Keratinocyte (primary cell): ENCODE measurements at regions not wholly inside any gene's neighbourhood (a gene's known extent, or its start where the extent isn't known, plus 50 kb on each side); places are given as distances from the start of the nearest gene placed in this dataset.

ENCODE experiments used
- DNase-seq: peaks from one replicate; pipeline ENCODE4 v3.0.0-alpha.2; 2011; ENCODE audit warnings: low read depth, missing footprints, low spot score
- FAIRE-seq: peaks from 2 replicates; lab custom pipeline; 2011; peaks lifted over from hg19 to GRCh38; lab: Jason Lieb, UNC
- H2AFZ ChIP-seq: 2 replicates; pipeline ENCODE4 v1.6.0; 2012; ENCODE audit warnings: low read length, control low read depth, inconsistent platforms; ENCODE audit not compliant: control insufficient read depth
- H3K27ac ChIP-seq: 2 replicates; pipeline ENCODE4 v1.5.1; 2011; ENCODE audit warnings: low read length; ENCODE audit not compliant: control insufficient read depth, insufficient read depth
- H3K27me3 ChIP-seq: 3 replicates; pipeline ENCODE4 v1.6.0; 2011; ENCODE audit warnings: low read length; ENCODE audit not compliant: control insufficient read depth, insufficient read depth; ENCODE audit errors: extremely low read depth
- H3K36me3 ChIP-seq, 2 experiments: 2 replicates in 1 of 2; 3 replicates in 1 of 2; pipeline ENCODE4 v1.5.1; 2011; ENCODE audit warnings: low read length in 2 of 2, mild to moderate bottlenecking in 1 of 2; ENCODE audit not compliant: control insufficient read depth in 2 of 2, insufficient read depth in 2 of 2; ENCODE audit errors: extremely low read depth in 1 of 2
- H3K4me1 ChIP-seq: 3 replicates; pipeline ENCODE4 v1.5.1; 2011; ENCODE audit warnings: low read length; ENCODE audit not compliant: control insufficient read depth, insufficient read depth; ENCODE audit errors: extremely low read depth
- H3K4me2 ChIP-seq: 3 replicates; pipeline ENCODE4 v1.6.0; 2011; ENCODE audit warnings: low read depth, low read length; ENCODE audit not compliant: control insufficient read depth, insufficient read depth; ENCODE audit errors: extremely low read depth
- H3K4me3 ChIP-seq, 3 experiments: fragments of 200-600 bp in 1 of 3; sonication (generic) in 1 of 3; 2 replicates in 2 of 3; 3 replicates in 1 of 3; pipeline ENCODE4 v1.5.1; 2011 to 2016; ENCODE audit warnings: low read length in 3 of 3, mild to moderate bottlenecking in 3 of 3, control low read depth in 2 of 3, inconsistent platforms in 1 of 3, low read depth in 1 of 3, mixed read lengths in 1 of 3, mixed run types in 1 of 3, moderate library complexity in 1 of 3; ENCODE audit not compliant: control insufficient read depth in 2 of 3, insufficient read depth in 2 of 3; ENCODE audit errors: extremely low read depth in 1 of 3
- H3K79me2 ChIP-seq: 2 replicates; pipeline ENCODE4 v1.6.0; 2012; ENCODE audit warnings: low read length; ENCODE audit not compliant: control insufficient read depth, insufficient read depth
- H3K9ac ChIP-seq: 3 replicates; pipeline ENCODE4 v1.6.0; 2011; ENCODE audit warnings: low read length; ENCODE audit not compliant: control insufficient read depth, insufficient read depth; ENCODE audit errors: extremely low read depth
- H3K9me1 ChIP-seq: 3 replicates; pipeline ENCODE4 v1.6.0; 2011; ENCODE audit warnings: low read length; ENCODE audit not compliant: control insufficient read depth, insufficient read depth; ENCODE audit errors: extremely low read depth
- H3K9me3 ChIP-seq: 2 replicates; pipeline ENCODE4 v1.5.1; 2012; ENCODE audit warnings: low read depth, low read length; ENCODE audit not compliant: control insufficient read depth
- H4K20me1 ChIP-seq: 3 replicates; pipeline ENCODE4 v1.6.0; 2011; ENCODE audit warnings: low read length; ENCODE audit not compliant: control insufficient read depth, insufficient read depth; ENCODE audit errors: extremely low read depth
- EZH2 ChIP-seq: IDR thresholded peaks from one replicate; pipeline ENCODE4 v1.6.1; 2012; ENCODE audit warnings: inconsistent platforms, mild to moderate bottlenecking, low read length, moderate library complexity
- dilution Hi-C: fragments of 300-500 bp; cut with MboI; formaldehyde crosslinking; loops from one replicate; pipeline ENCODE4 v1.7.0; 2020; ENCODE audit warnings: low sequenced_read_pairs; ENCODE audit not compliant: extremely low pct_ligation_motif_present
- TF ChIP-seq, protein P1 (sequence below), 3 experiments: IDR thresholded peaks in 1 of 3; conservative IDR thresholded peaks in 1 of 3; optimal IDR thresholded peaks in 1 of 3; 2 replicates in 2 of 3; 3 replicates in 1 of 3; pipeline versions ENCODE3 to v1.5.1; 2011; ENCODE audit warnings: low read length in 3 of 3, mild to moderate bottlenecking in 3 of 3, moderate library complexity in 2 of 3, control low read depth in 1 of 3, inconsistent platforms in 1 of 3; ENCODE audit not compliant: insufficient read depth in 2 of 3; ENCODE audit errors: extremely low read depth in 1 of 3

- H3K27ac ChIP-seq = no peak overlapping the region
- no peak overlapping the region for H3K9ac ChIP-seq
- H3K79me2 ChIP-seq = no peaks in the 10 kb centered on the region
- TF ChIP-seq, protein P1, sequence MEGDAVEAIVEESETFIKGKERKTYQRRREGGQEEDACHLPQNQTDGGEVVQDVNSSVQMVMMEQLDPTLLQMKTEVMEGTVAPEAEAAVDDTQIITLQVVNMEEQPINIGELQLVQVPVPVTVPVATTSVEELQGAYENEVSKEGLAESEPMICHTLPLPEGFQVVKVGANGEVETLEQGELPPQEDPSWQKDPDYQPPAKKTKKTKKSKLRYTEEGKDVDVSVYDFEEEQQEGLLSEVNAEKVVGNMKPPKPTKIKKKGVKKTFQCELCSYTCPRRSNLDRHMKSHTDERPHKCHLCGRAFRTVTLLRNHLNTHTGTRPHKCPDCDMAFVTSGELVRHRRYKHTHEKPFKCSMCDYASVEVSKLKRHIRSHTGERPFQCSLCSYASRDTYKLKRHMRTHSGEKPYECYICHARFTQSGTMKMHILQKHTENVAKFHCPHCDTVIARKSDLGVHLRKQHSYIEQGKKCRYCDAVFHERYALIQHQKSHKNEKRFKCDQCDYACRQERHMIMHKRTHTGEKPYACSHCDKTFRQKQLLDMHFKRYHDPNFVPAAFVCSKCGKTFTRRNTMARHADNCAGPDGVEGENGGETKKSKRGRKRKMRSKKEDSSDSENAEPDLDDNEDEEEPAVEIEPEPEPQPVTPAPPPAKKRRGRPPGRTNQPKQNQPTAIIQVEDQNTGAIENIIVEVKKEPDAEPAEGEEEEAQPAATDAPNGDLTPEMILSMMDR (optimal IDR thresholded peaks at IDR 0.05 in 1 of 3, IDR thresholded peaks at IDR 0.05 in 1 of 3, conservative IDR thresholded peaks at IDR 0.05 in 1 of 3; ENCODE audit: extremely low read depth in 1 of 3, insufficient read depth in 2 of 3, low read length in 3 of 3) = no peak
- TF ChIP-seq EZH2 = no peak
- no peaks in the 10 kb centered on the region for H4K20me1 ChIP-seq
- H3K4me2 ChIP-seq = no peak overlapping the region
- dilution Hi-C loops = no loop called here
- no peaks in the 10 kb centered on the region for H3K27me3 ChIP-seq
- FAIRE-seq = no peak
- no peak for DNase-seq
- H3K9me1 ChIP-seq = no peaks in the 10 kb centered on the region
- H3K9me3 ChIP-seq = no peaks in the 10 kb centered on the region
- no peak overlapping the region for H3K4me3 ChIP-seq
- H3K4me1 ChIP-seq = peaks cover 13% of the 10 kb centered on the region
- H2AFZ ChIP-seq = no peak overlapping the region
- H3K36me3 ChIP-seq = no peaks in the 10 kb centered on the region
These were observed 335.4 kb upstream of the ATP2B1 start for GRCh38 chr12:90044069-90044468.

- no peaks in the 10 kb centered on the region for H3K79me2 ChIP-seq
- H3K9ac ChIP-seq = no peak overlapping the region
- H3K36me3 ChIP-seq = no peaks in the 10 kb centered on the region
- peaks cover 10% of the 10 kb centered on the region for H3K4me1 ChIP-seq
- peak overlapping the region; percentile 8 for H3K27ac ChIP-seq
- H3K4me2 ChIP-seq = peak overlapping the region; percentile 32
- no peaks in the 10 kb centered on the region for H3K9me1 ChIP-seq
- H4K20me1 ChIP-seq = no peaks in the 10 kb centered on the region
- DNase-seq = no peak
- H3K9me3 ChIP-seq = no peaks in the 10 kb centered on the region
- no peak overlapping the region for H3K4me3 ChIP-seq
- FAIRE-seq = peak; percentile 39
- H3K27me3 ChIP-seq = no peaks in the 10 kb centered on the region
- no peak for TF ChIP-seq EZH2
- TF ChIP-seq, protein P1 (optimal IDR thresholded peaks at IDR 0.05 in 1 of 3, IDR thresholded peaks at IDR 0.05 in 1 of 3, conservative IDR thresholded peaks at IDR 0.05 in 1 of 3; ENCODE audit: extremely low read depth in 1 of 3, insufficient read depth in 2 of 3, low read length in 3 of 3) = no peak
- dilution Hi-C loops = no loop called here
- no peak overlapping the region for H2AFZ ChIP-seq
These were observed 334.4 kb upstream of the ATP2B1 start for GRCh38 chr12:90042920-90043641.
